ENCODE measurements at regions not wholly inside any gene's neighbourhood (a gene's known extent, or its start where the extent isn't known, plus 50 kb on each side); places are given as distances from the start of the nearest gene placed in this dataset.

DNA sequence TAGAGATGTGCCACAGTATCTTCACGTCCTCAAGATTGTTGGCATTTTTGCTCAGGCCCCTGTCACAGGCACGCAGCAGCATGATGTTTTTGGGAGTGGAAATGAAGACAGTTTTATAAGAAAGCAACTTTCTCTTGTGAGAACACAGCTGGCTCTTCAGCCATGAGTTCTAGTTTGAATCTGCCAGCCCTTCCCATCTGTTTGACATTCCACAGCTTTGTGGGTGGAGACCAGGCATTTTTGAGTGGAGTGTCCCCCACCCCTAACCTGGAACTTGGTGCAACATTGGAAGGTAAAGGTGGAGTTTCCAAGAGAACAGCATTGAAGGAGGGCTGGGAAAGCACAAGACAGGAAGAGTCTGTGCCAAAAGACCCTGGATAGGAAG lies 253.1 kb upstream of the IGFBP3 start:
- TF ChIP-seq EGR1 (IDR thresholded peaks at IDR 0.05; ENCODE audit: low read depth) = no peak
- TF ChIP-seq CEBPB (IDR thresholded peaks at IDR 0.05; ENCODE audit: low read depth) = no peak
- TF ChIP-seq EZH2 (IDR thresholded peaks at IDR 0.05) = no peak
- TF ChIP-seq, protein P1, sequence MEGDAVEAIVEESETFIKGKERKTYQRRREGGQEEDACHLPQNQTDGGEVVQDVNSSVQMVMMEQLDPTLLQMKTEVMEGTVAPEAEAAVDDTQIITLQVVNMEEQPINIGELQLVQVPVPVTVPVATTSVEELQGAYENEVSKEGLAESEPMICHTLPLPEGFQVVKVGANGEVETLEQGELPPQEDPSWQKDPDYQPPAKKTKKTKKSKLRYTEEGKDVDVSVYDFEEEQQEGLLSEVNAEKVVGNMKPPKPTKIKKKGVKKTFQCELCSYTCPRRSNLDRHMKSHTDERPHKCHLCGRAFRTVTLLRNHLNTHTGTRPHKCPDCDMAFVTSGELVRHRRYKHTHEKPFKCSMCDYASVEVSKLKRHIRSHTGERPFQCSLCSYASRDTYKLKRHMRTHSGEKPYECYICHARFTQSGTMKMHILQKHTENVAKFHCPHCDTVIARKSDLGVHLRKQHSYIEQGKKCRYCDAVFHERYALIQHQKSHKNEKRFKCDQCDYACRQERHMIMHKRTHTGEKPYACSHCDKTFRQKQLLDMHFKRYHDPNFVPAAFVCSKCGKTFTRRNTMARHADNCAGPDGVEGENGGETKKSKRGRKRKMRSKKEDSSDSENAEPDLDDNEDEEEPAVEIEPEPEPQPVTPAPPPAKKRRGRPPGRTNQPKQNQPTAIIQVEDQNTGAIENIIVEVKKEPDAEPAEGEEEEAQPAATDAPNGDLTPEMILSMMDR (IDR thresholded peaks at IDR 0.05 in 2 of 3, conservative IDR thresholded peaks at IDR 0.05 in 1 of 3; ENCODE audit: borderline replicate concordance in 1 of 3, insufficient read depth in 1 of 3, low read depth in 2 of 3, low read length in 2 of 3) = no peak
- TF ChIP-seq POLR2A (IDR thresholded peaks at IDR 0.05; ENCODE audit: borderline replicate concordance, extremely low read depth, insufficient read depth, insufficient read length) = no peak
- no peak for TF ChIP-seq RAD21 (IDR thresholded peaks at IDR 0.05; ENCODE audit: low read depth)
- TF ChIP-seq SRF (IDR thresholded peaks at IDR 0.05; ENCODE audit: low read depth) = no peak
- TF ChIP-seq ZNF274 (IDR thresholded peaks at IDR 0.05; ENCODE audit: low read depth, low read length) = no peak
- no peak for TF ChIP-seq POLR2AphosphoS5 (IDR thresholded peaks at IDR 0.05; ENCODE audit: low read depth, low read length)
- TF ChIP-seq ZFX (IDR thresholded peaks at IDR 0.05) = no peak
- no peak for TF ChIP-seq JUND (IDR thresholded peaks at IDR 0.05)
- TF ChIP-seq TCF7L2 (IDR thresholded peaks at IDR 0.05; ENCODE audit: borderline replicate concordance, extremely low read depth, insufficient read depth, insufficient read length) = no peak
- no peak for TF ChIP-seq SP1 (IDR thresholded peaks at IDR 0.05; ENCODE audit: low read depth)
- TF ChIP-seq, protein P2, sequence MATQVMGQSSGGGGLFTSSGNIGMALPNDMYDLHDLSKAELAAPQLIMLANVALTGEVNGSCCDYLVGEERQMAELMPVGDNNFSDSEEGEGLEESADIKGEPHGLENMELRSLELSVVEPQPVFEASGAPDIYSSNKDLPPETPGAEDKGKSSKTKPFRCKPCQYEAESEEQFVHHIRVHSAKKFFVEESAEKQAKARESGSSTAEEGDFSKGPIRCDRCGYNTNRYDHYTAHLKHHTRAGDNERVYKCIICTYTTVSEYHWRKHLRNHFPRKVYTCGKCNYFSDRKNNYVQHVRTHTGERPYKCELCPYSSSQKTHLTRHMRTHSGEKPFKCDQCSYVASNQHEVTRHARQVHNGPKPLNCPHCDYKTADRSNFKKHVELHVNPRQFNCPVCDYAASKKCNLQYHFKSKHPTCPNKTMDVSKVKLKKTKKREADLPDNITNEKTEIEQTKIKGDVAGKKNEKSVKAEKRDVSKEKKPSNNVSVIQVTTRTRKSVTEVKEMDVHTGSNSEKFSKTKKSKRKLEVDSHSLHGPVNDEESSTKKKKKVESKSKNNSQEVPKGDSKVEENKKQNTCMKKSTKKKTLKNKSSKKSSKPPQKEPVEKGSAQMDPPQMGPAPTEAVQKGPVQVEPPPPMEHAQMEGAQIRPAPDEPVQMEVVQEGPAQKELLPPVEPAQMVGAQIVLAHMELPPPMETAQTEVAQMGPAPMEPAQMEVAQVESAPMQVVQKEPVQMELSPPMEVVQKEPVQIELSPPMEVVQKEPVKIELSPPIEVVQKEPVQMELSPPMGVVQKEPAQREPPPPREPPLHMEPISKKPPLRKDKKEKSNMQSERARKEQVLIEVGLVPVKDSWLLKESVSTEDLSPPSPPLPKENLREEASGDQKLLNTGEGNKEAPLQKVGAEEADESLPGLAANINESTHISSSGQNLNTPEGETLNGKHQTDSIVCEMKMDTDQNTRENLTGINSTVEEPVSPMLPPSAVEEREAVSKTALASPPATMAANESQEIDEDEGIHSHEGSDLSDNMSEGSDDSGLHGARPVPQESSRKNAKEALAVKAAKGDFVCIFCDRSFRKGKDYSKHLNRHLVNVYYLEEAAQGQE (IDR thresholded peaks at IDR 0.05; ENCODE audit: low read depth) = no peak
